ENCODE measurements at regions not wholly inside any gene's neighbourhood (a gene's known extent, or its start where the extent isn't known, plus 50 kb on each side); places are given as distances from the start of the nearest gene placed in this dataset.

- TF ChIP-seq CTCF (IDR thresholded peaks at IDR 0.05; ENCODE audit: low read length) (no peak), EZH2 (IDR thresholded peaks at IDR 0.05; ENCODE audit: borderline replicate concordance, low read length) (no peak)
Observed at GRCh38 chr2:16101196-16101595, 160.8 kb downstream of the MYCN start.
